ENCODE measurements at regions not wholly inside any gene's neighbourhood (a gene's known extent, or its start where the extent isn't known, plus 50 kb on each side); places are given as distances from the start of the nearest gene placed in this dataset.

DNA sequence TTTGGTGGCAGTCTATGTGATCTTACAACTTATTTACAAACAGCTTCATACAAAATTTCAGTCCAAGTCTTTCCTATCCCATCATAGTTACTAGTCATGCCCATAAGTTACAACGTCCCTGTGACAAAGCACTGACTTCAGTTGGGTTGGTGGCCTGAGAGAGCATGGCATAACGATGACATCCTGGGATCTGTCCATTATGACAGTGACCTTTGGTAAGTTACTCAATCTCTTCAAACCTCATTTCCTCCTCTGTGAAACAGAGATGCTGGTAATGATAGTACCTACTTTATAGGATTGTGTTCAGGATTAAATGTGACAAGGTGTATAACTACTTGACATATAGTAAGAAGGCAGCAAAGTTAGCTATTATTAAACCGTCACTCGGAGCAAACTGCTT, 55.4 kb upstream of the ATP5MC3 start:
- no peak for DNase-seq
- Histone ChIP-seq H3K36me3 (ENCODE audit: low read depth) (no peaks in the 10 kb centered on the region), H2AFZ (no peak overlapping the region), H3K4me3 (no peak overlapping the region), H3K27ac (no peak overlapping the region), H4K20me1 (ENCODE audit: insufficient read depth) (no peaks in the 10 kb centered on the region), H3K4me1 (ENCODE audit: insufficient read depth) (no peaks in the 10 kb centered on the region), H3F3A (ENCODE audit: insufficient read depth) (no peaks in the 10 kb centered on the region), H3K4me2 (ENCODE audit: unreplicated experiment) (no peak overlapping the region), H3K27me3 (replicated peaks; ENCODE audit: insufficient read depth) (no peaks in the 10 kb centered on the region), H3K9me2 (ENCODE audit: insufficient read depth) (no peaks in the 10 kb centered on the region), H3K9ac (no peak overlapping the region), H3K9me3 (ENCODE audit: low read depth) (no peaks in the 10 kb centered on the region), H3K79me2 (ENCODE audit: insufficient read depth) (no peaks in the 10 kb centered on the region)
- TF ChIP-seq EZH2 (IDR thresholded peaks at IDR 0.05; ENCODE audit: insufficient read depth, poor library complexity, severe bottlenecking), result no peak
- TF ChIP-seq EZH2phosphoT487 (IDR thresholded peaks at IDR 0.05; ENCODE audit: insufficient read depth, low read depth), result no peak
- in situ Hi-C loops (cut with MboI), result no loop called here
- 56 to 57% methylated on average over 4 of the region's 4 CpGs for WGBS, 2 experiments (ENCODE audit: low coverage in 1 of 2, low lambda C conversion rate in 2 of 2, missing lambda C conversion rate in 2 of 2)

DNA sequence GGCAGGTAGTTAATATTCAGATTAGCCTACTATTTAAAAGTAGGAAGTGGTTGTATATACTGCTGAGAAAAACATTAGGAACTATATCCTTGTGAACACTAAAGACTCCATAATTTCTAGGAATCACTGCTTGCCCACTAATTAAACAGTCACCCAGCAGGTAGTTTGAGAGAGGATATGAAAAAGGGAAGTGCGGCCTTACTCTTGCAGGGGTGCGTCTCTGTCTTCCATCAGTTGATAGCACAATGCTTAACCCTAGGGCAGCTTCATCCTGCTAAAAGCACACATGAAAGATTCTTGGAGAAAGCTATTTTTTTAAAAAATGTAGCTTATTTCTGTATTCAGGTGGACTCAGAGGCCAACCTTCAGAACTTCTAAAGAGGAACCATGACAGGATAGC, 53.1 kb upstream of the ATP5MC3 start:
- Histone ChIP-seq H4K20me1 (ENCODE audit: insufficient read depth) (no peaks in the 10 kb centered on the region), H3F3A (ENCODE audit: insufficient read depth) (no peaks in the 10 kb centered on the region), H3K79me2 (ENCODE audit: insufficient read depth) (no peaks in the 10 kb centered on the region), H3K4me2 (ENCODE audit: unreplicated experiment) (no peak overlapping the region), H3K9me3 (ENCODE audit: low read depth) (no peaks in the 10 kb centered on the region), H3K9ac (no peak overlapping the region), H3K27ac (no peak overlapping the region), H3K36me3 (ENCODE audit: low read depth) (no peaks in the 10 kb centered on the region), H3K4me3 (no peak overlapping the region), H3K27me3 (replicated peaks; ENCODE audit: insufficient read depth) (peaks cover 8% of the 10 kb centered on the region; the same call in 1 of the 2 replicates), H2AFZ (no peak overlapping the region), H3K4me1 (ENCODE audit: insufficient read depth) (no peaks in the 10 kb centered on the region), H3K9me2 (ENCODE audit: insufficient read depth) (no peaks in the 10 kb centered on the region)
- no peak for DNase-seq
- TF ChIP-seq EZH2phosphoT487 (IDR thresholded peaks at IDR 0.05; ENCODE audit: insufficient read depth, low read depth), result no peak
- TF ChIP-seq EZH2 (IDR thresholded peaks at IDR 0.05; ENCODE audit: insufficient read depth, poor library complexity, severe bottlenecking), result no peak
- 85 to 90% methylated on average over 2 of the region's 2 CpGs for WGBS, 2 experiments (ENCODE audit: low coverage in 1 of 2, low lambda C conversion rate in 2 of 2, missing lambda C conversion rate in 2 of 2)
- in situ Hi-C loops (cut with MboI), result no loop called here

DNA sequence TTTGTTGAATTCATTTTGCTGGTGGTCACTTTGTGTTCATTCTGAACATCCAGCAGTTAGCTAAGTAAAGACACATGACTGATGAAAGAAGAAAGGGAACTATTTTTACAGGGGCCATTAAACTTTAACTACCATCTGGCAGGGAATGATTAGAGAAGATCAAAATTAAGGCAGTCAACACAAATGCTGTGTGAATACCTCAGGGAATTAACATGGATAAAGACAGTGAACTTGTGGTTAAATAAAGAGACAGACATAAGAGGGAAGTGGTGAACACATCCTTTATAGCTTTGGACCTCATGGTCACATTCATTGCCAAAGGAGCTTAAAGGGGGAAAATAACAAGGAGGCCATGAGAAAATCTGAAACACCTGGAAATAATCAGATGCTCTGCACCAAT, 52.6 kb upstream of the ATP5MC3 start:
- peaks cover 8% of the 10 kb centered on the region; the same call in 1 of the 2 replicates for H3K27me3 ChIP-seq (replicated peaks; ENCODE audit: insufficient read depth)
- no peaks in the 10 kb centered on the region for H3K36me3 ChIP-seq (ENCODE audit: low read depth)
- no peak overlapping the region for H3K4me2 ChIP-seq (ENCODE audit: unreplicated experiment)
- H2AFZ ChIP-seq, result no peak overlapping the region
- no peak overlapping the region for H3K4me3 ChIP-seq
- H3K27ac ChIP-seq, result no peak overlapping the region
- H3K9ac ChIP-seq, result no peak overlapping the region
- H3K4me1 ChIP-seq (ENCODE audit: insufficient read depth), result no peaks in the 10 kb centered on the region
- no peak for DNase-seq
- H4K20me1 ChIP-seq (ENCODE audit: insufficient read depth), result no peaks in the 10 kb centered on the region
- H3K9me2 ChIP-seq (ENCODE audit: insufficient read depth), result no peaks in the 10 kb centered on the region
- no peaks in the 10 kb centered on the region for H3K9me3 ChIP-seq (ENCODE audit: low read depth)
- in situ Hi-C loops (cut with MboI), result no loop called here
- H3F3A ChIP-seq (ENCODE audit: insufficient read depth), result no peaks in the 10 kb centered on the region
- TF ChIP-seq EZH2 (IDR thresholded peaks at IDR 0.05; ENCODE audit: insufficient read depth, poor library complexity, severe bottlenecking) (no peak), EZH2phosphoT487 (IDR thresholded peaks at IDR 0.05; ENCODE audit: insufficient read depth, low read depth) (no peak)
- H3K79me2 ChIP-seq (ENCODE audit: insufficient read depth), result no peaks in the 10 kb centered on the region

DNA sequence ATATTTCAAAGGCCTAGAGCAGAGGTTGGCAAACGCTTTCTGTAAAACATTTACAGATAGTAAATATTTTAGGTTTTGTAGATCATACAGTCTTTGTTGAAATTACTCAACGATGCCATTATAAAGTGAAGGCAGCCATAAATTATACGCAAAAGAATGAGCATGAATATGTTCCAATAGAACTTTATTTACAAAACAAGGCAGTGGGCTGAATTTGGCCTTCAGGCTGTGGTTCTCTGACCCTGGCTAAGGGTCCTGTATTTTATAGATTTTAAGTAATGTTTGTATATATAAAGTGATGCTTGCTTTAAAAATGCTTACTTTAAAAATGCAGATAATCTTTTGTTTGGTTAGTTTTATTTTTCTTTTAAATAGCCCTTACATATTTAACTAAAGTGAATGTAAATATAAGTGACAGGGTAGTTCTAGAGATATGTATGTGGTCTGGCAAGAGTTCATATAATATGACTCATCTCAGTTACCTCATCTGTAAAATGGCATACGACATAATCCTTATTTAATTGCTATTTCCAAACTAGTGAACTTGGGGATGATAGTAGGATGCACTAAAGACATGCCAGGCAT, 51.7 kb upstream of the ATP5MC3 start:
- no peaks in the 10 kb centered on the region for H3K4me1 ChIP-seq (ENCODE audit: insufficient read depth)
- no peak overlapping the region for H3K4me3 ChIP-seq
- in situ Hi-C loops (cut with MboI), result no loop called here
- DNase-seq, result peak; percentile 24
- H2AFZ ChIP-seq, result no peak overlapping the region
- no peaks in the 10 kb centered on the region for H3K9me2 ChIP-seq (ENCODE audit: insufficient read depth)
- H4K20me1 ChIP-seq (ENCODE audit: insufficient read depth), result no peaks in the 10 kb centered on the region
- H3F3A ChIP-seq (ENCODE audit: insufficient read depth), result no peaks in the 10 kb centered on the region
- H3K9me3 ChIP-seq (ENCODE audit: low read depth), result no peaks in the 10 kb centered on the region
- WGBS, 2 experiments (ENCODE audit: low coverage in 1 of 2, low lambda C conversion rate in 2 of 2, missing lambda C conversion rate in 2 of 2), result 16 to 22% methylated on average over 4 of the region's 4 CpGs
- no peak overlapping the region for H3K4me2 ChIP-seq (ENCODE audit: unreplicated experiment)
- no peak for TF ChIP-seq EZH2phosphoT487 (IDR thresholded peaks at IDR 0.05; ENCODE audit: insufficient read depth, low read depth)
- TF ChIP-seq EZH2 (IDR thresholded peaks at IDR 0.05; ENCODE audit: insufficient read depth, poor library complexity, severe bottlenecking), result no peak
- H3K27ac ChIP-seq, result no peak overlapping the region
- no peaks in the 10 kb centered on the region for H3K79me2 ChIP-seq (ENCODE audit: insufficient read depth)
- H3K36me3 ChIP-seq (ENCODE audit: low read depth), result no peaks in the 10 kb centered on the region
- peaks cover 8% of the 10 kb centered on the region; the same call in 1 of the 2 replicates for H3K27me3 ChIP-seq (replicated peaks; ENCODE audit: insufficient read depth)
- no peak overlapping the region for H3K9ac ChIP-seq

All from GM23248 (cell line).